NT2/D1 (cell line): ENCODE measurements at regions not wholly inside any gene's neighbourhood (a gene's known extent, or its start where the extent isn't known, plus 50 kb on each side); places are given as distances from the start of the nearest gene placed in this dataset.

ENCODE experiments used
- DNase-seq: peaks from one replicate; pipeline ENCODE4 v3.0.0-alpha.2; 2011; ENCODE audit warnings: low read depth, low spot score
- H3K27me3 ChIP-seq: 2 replicates; pipeline ENCODE4 v1.6.0; 2011; ENCODE audit warnings: mild to moderate bottlenecking; ENCODE audit not compliant: insufficient read length, insufficient read depth
- H3K36me3 ChIP-seq: 2 replicates; pipeline ENCODE4 v1.6.1; 2011; ENCODE audit warnings: mild to moderate bottlenecking, low read length, mixed read lengths; ENCODE audit not compliant: insufficient read depth, insufficient read length
- H3K4me1 ChIP-seq: 2 replicates; pipeline ENCODE4 v1.5.1; 2011; ENCODE audit not compliant: insufficient read depth, insufficient read length
- H3K4me3 ChIP-seq: 2 replicates; pipeline ENCODE4 v1.5.1; 2011; ENCODE audit warnings: low read depth; ENCODE audit not compliant: insufficient read length
- H3K9ac ChIP-seq: 2 replicates; pipeline ENCODE4 v1.6.0; 2011; ENCODE audit warnings: low read depth; ENCODE audit not compliant: insufficient read length
- H3K9me3 ChIP-seq: 2 replicates; pipeline ENCODE4 v1.5.1; 2011; ENCODE audit warnings: mild to moderate bottlenecking, low read length; ENCODE audit not compliant: insufficient read depth
- SUZ12 ChIP-seq: IDR thresholded peaks from 2 replicates; pipeline ENCODE4 v1.6.1; 2011; ENCODE audit not compliant: insufficient read length, insufficient read depth; ENCODE audit errors: extremely low read depth
- YY1 ChIP-seq: IDR thresholded peaks from 2 replicates; pipeline ENCODE4 v1.6.1; 2011; ENCODE audit not compliant: insufficient read length, insufficient read depth
- ZNF274 ChIP-seq: IDR thresholded peaks from 2 replicates; pipeline ENCODE4 v1.6.1; 2011; ENCODE audit warnings: mild to moderate bottlenecking, low read depth, low read length

DNA sequence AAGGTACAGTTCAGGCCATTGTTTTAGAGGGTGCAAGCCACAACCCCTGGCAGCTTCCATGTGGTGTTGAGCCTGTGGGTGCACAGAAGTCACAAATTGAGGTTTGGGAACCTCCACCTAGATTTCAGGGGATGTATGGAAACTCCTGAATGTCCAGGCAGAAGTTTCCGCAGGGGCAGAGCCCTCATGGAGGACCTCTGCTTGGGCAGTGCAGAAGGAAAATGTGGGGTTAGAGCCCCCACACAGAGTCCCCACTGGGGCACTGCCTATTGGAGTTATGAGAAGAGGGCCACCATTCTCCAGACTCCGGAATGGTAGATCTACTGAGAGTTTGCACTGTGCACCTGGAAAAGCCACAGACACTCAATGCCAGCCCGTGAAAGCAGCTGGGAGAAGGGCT lies 242.0 kb upstream of the ACTRT1 start:
- TF ChIP-seq ZNF274 (no peak), SUZ12 (no peak), YY1 (no peak)
- H3K4me3 ChIP-seq, result no peak overlapping the region
- no peaks in the 10 kb centered on the region for H3K27me3 ChIP-seq
- no peak overlapping the region for H3K9ac ChIP-seq
- DNase-seq, result no peak
- H3K9me3 ChIP-seq, result no peaks in the 10 kb centered on the region
- no peaks in the 10 kb centered on the region for H3K36me3 ChIP-seq
- H3K4me1 ChIP-seq, result no peaks in the 10 kb centered on the region

DNA sequence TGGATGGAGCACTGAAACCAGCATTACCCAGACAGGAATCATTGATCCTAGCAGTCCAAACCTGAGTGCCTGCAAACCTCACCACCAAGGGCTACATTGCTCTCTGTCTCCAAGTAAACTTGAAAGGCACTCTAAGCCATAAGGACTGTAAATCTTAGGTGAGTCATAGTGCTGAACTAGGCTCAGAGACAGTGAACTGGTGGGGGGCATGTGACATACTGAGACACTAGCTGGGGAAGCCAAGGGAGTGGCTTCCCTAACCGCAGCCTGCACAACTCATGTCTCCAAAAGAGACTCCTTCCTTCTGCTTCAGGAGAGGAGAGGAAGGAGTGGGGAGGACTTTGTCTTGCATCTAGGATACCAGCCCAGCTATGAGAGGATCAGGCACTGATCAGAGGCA lies 235.5 kb upstream of the ACTRT1 start:
- Histone ChIP-seq H3K9me3 (no peaks in the 10 kb centered on the region), H3K27me3 (no peaks in the 10 kb centered on the region), H3K9ac (no peak overlapping the region)

DNA sequence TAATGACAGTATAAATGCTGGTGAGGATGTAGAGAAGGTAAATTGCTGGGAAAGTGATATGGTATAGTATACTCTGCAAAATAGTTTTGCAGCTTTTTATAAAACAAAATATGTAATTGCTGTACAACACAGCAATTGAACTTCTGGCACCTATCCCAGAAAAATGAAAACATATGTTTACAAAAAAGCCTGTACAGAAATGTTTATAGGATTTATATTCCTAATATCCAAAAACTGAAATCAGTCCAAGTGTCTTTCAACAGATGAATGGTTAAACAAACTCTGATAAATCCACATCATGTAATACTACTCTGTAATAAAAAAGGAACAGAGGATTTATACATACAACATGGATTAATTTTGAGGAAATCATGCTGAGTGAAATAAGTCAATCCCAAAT lies 198.4 kb upstream of the ACTRT1 start:
- Histone ChIP-seq H3K27me3 (no peaks in the 10 kb centered on the region), H3K9ac (no peak overlapping the region), H3K4me1 (no peaks in the 10 kb centered on the region), H3K9me3 (no peaks in the 10 kb centered on the region), H3K4me3 (no peak overlapping the region), H3K36me3 (no peaks in the 10 kb centered on the region)
- DNase-seq, result no peak
- no peak for TF ChIP-seq ZNF274
- no peak for TF ChIP-seq YY1
- no peak for TF ChIP-seq SUZ12

More for the DNA sequence above, 235.5 kb upstream of the ACTRT1 start:
- no peak for DNase-seq
- Histone ChIP-seq H3K4me3 (no peak overlapping the region), H3K36me3 (no peaks in the 10 kb centered on the region), H3K4me1 (no peaks in the 10 kb centered on the region)
- TF ChIP-seq ZNF274 (no peak), SUZ12 (no peak), YY1 (no peak)

DNA sequence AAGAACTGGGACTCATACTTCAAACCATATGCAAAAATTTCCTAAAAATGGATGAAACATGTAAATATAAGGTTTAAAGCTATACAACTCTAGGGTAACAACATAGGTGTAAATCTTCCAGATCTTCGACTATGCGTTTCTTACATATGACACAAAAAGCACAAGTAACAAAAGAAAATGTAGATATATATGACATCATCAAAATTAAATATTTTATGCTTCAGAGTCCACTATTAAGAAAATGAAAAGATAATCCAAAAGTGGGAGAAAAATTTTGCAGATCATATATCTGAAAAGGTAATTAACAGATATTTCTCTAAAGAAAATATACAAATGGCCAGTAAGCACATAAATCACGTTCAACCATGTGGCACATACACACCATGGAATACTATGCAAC lies 164.2 kb upstream of the ACTRT1 start:
- Histone ChIP-seq H3K27me3 (no peaks in the 10 kb centered on the region), H3K4me1 (no peaks in the 10 kb centered on the region), H3K9me3 (no peaks in the 10 kb centered on the region), H3K9ac (no peak overlapping the region), H3K36me3 (no peaks in the 10 kb centered on the region), H3K4me3 (no peak overlapping the region)
- TF ChIP-seq ZNF274 (no peak), SUZ12 (no peak), YY1 (no peak)
- DNase-seq, result no peak

DNA sequence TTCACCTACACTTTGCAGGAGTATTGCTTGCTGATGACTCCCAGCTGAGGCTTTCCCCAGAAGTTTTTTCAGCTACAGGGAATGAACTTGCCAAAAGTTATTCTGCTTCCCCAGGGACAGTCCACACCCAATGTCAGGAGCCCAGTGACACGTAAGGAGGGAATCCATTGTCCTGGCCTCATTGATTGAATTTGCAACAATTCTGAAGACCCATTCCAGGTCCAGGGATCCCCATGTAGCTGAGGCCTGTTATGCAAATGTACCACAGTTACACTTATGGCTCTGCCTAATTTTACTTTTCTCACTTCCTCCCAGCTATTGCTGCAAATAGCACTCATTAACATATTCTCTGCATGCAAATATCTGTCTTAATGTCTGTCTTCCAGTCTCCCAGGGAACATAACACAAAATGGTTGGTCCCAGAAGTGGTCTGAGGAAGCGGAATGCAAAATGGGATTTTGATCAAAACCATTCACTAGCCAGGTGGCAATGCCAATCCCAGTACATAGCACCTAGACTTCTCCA lies 113.7 kb upstream of the ACTRT1 start:
- no peak for TF ChIP-seq ZNF274
- no peak for TF ChIP-seq SUZ12
- TF ChIP-seq YY1, result no peak
- Histone ChIP-seq H3K9me3 (no peaks in the 10 kb centered on the region), H3K9ac (no peak overlapping the region), H3K4me3 (no peak overlapping the region), H3K27me3 (no peaks in the 10 kb centered on the region), H3K4me1 (no peaks in the 10 kb centered on the region), H3K36me3 (no peaks in the 10 kb centered on the region)
- no peak for DNase-seq

DNA sequence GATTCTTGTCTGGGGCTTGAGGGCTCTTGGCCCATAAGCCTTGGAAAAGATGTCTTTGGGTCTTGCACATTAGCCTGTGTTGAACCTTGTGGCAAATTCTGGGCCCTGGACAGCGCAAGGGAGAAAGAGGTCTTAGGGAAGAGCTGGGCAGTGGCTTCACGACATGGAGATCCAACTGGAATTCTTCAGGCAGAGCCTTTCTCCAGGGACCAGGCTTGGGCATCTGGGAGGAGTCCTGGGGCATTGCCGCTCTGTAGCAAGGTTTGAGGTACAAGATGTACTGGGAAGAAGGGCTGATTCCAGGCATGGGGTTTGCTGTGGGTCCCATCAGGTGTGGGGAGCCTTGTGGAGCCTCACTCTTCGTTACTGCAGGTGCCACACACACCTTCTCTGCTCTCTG lies 104.0 kb upstream of the ACTRT1 start:
- H3K27me3 ChIP-seq, result no peaks in the 10 kb centered on the region
- H3K4me3 ChIP-seq, result no peak overlapping the region
- no peak for DNase-seq
- no peak overlapping the region for H3K9ac ChIP-seq
- no peaks in the 10 kb centered on the region for H3K36me3 ChIP-seq
- no peaks in the 10 kb centered on the region for H3K9me3 ChIP-seq
- TF ChIP-seq SUZ12, result no peak
- no peak for TF ChIP-seq YY1
- no peak for TF ChIP-seq ZNF274
- H3K4me1 ChIP-seq, result no peaks in the 10 kb centered on the region

DNA sequence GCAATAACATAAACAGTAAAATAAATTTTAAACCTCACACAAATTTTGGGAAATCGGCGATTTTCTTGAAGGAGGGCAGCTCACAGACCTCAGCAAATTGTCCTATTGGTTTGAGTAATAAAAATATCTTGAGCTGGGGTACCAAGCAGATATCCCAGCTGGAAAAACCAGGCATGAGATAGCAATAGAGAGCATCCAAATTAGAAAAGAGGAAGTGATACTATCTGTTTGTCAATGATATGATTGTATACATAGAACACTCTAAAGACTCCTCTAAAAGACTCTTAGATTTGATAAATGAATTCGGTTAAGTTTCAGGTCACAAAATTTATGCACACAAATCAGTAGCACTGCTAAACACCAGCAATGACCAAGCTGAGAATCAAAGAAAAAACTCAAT lies 90.5 kb upstream of the ACTRT1 start:
- no peak for TF ChIP-seq YY1
- no peak for TF ChIP-seq SUZ12
- TF ChIP-seq ZNF274, result no peak
- no peaks in the 10 kb centered on the region for H3K9me3 ChIP-seq
- no peak for DNase-seq
- no peak overlapping the region for H3K9ac ChIP-seq
- no peak overlapping the region for H3K4me3 ChIP-seq
- H3K27me3 ChIP-seq, result no peaks in the 10 kb centered on the region
- H3K36me3 ChIP-seq, result no peaks in the 10 kb centered on the region
- no peaks in the 10 kb centered on the region for H3K4me1 ChIP-seq

DNA sequence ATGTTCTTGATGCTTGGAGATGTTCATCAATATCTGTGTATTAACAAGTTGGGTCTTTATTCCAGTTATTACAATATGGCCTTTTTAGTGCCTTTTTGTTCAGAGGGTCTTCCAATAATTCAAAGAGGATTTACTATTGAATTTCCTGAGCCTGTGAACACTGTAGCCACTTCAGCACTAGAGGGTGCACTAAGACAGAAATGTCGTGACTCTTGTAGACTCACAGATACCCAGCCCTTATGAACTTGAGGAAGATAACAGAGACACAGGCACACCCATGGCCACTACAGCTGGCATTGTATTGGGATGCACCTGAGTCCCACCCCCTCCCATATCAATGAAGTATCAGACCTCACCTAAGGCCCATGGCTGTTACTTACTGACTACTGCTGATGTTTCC lies 54.4 kb upstream of the ACTRT1 start:
- Histone ChIP-seq H3K4me3 (no peak overlapping the region), H3K27me3 (no peaks in the 10 kb centered on the region), H3K9me3 (no peaks in the 10 kb centered on the region), H3K4me1 (no peaks in the 10 kb centered on the region), H3K36me3 (no peaks in the 10 kb centered on the region), H3K9ac (no peak overlapping the region)
- peak; percentile 11 for DNase-seq
- TF ChIP-seq YY1 (no peak), SUZ12 (no peak), ZNF274 (no peak)
